ENCODE measurements at regions not wholly inside any gene's neighbourhood (a gene's known extent, or its start where the extent isn't known, plus 50 kb on each side); places are given as distances from the start of the nearest gene placed in this dataset.
A peak's percentile ranks its signal among the peaks of the same experiment; 100 is the strongest.
"Not testable (repeated sequence)": the region's sequence is repeated elsewhere in the genome, so short reads cannot be mapped to it uniquely, and the experiment has no call there.

DNA sequence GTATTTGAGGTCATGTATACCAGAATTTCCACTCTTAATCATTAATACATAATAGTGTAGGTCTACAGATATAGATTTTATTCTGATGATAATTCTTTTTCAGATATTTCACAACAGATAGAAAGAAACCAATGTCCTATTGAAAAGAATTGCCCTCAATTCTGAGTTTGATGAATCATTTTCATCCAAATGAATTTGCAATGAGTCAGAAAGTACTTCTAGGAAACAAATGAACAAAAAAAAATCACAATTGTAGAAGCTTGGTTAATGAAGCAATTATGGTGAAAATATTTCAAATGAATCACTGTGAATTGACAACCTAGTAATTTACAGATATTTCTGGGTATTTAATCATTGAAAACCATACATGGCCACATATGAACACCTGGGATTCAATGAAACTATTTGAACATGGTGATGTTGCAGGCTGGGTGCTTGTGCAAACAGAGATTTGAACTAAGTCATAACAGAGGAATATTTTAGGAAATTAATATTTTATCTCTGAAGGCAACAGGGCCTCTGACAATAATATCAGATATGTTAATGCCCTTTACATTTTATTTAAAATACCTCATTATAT lies 360.9 kb downstream of the SLITRK5 start (continued):
- no peak for TF ChIP-seq ZNF394 (tag by site-specific recombination; IDR thresholded peaks at IDR 0.05; ENCODE audit: borderline replicate concordance)

- POLR2A ChIA-PET; H3K27ac ChIP-seq (ENCODE audit: extremely low read depth, low read depth, low read length); H3K4me1 ChIP-seq (ENCODE audit: control insufficient read depth, insufficient read depth, low read length); H3K36me3 ChIP-seq (ENCODE audit: control insufficient read depth in 2 of 2, insufficient read depth in 1 of 2, low read length in 2 of 2); H3K9me3 ChIP-seq (ENCODE audit: control insufficient read depth, insufficient read depth, low read depth, low read length); CTCF ChIA-PET; H3K4me3 ChIP-seq (ENCODE audit: low read depth, low read length): not testable (repeated sequence)
- TF ChIP-seq REST (tag by site-specific recombination; IDR thresholded peaks at IDR 0.05), result peak; percentile 28; the same call in 1 of the 2 replicates
- peak; percentile 39; the same call in 1 of the 2 replicates for TF ChIP-seq ZNF140 (tag by site-specific recombination; IDR thresholded peaks at IDR 0.05)
- TF ChIP-seq ZNF394 (tag by site-specific recombination; IDR thresholded peaks at IDR 0.05; ENCODE audit: borderline replicate concordance), result peak; percentile 62; the same call in 1 of the 2 replicates
- peak; percentile 60 for TF ChIP-seq ZNF426 (tag by site-specific recombination; IDR thresholded peaks at IDR 0.05)
- peak; percentile 50 for TF ChIP-seq ZNF555 (tag by site-specific recombination; conservative IDR thresholded peaks at IDR 0.05)
- TF ChIP-seq ZNF623 (tag by site-specific recombination; IDR thresholded peaks at IDR 0.05), result peak; percentile 45; the same call in 1 of the 2 replicates
- 0 out of 2 replicates have a peak, but pooled peaks have one; percentile 6 for TF ChIP-seq ZNF654 (tag by site-specific recombination; IDR thresholded peaks at IDR 0.05; ENCODE audit: low read depth)
- TF ChIP-seq, protein P1, sequence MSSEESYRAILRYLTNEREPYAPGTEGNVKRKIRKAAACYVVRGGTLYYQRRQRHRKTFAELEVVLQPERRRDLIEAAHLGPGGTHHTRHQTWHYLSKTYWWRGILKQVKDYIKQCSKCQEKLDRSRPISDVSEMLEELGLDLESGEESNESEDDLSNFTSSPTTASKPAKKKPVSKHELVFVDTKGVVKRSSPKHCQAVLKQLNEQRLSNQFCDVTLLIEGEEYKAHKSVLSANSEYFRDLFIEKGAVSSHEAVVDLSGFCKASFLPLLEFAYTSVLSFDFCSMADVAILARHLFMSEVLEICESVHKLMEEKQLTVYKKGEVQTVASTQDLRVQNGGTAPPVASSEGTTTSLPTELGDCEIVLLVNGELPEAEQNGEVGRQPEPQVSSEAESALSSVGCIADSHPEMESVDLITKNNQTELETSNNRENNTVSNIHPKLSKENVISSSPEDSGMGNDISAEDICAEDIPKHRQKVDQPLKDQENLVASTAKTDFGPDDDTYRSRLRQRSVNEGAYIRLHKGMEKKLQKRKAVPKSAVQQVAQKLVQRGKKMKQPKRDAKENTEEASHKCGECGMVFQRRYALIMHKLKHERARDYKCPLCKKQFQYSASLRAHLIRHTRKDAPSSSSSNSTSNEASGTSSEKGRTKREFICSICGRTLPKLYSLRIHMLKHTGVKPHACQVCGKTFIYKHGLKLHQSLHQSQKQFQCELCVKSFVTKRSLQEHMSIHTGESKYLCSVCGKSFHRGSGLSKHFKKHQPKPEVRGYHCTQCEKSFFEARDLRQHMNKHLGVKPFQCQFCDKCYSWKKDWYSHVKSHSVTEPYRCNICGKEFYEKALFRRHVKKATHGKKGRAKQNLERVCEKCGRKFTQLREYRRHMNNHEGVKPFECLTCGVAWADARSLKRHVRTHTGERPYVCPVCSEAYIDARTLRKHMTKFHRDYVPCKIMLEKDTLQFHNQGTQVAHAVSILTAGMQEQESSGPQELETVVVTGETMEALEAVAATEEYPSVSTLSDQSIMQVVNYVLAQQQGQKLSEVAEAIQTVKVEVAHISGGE (tag by site-specific recombination; conservative IDR thresholded peaks at IDR 0.05; ENCODE audit: low read depth), result peak; percentile 57
- TF ChIP-seq, protein P2, sequence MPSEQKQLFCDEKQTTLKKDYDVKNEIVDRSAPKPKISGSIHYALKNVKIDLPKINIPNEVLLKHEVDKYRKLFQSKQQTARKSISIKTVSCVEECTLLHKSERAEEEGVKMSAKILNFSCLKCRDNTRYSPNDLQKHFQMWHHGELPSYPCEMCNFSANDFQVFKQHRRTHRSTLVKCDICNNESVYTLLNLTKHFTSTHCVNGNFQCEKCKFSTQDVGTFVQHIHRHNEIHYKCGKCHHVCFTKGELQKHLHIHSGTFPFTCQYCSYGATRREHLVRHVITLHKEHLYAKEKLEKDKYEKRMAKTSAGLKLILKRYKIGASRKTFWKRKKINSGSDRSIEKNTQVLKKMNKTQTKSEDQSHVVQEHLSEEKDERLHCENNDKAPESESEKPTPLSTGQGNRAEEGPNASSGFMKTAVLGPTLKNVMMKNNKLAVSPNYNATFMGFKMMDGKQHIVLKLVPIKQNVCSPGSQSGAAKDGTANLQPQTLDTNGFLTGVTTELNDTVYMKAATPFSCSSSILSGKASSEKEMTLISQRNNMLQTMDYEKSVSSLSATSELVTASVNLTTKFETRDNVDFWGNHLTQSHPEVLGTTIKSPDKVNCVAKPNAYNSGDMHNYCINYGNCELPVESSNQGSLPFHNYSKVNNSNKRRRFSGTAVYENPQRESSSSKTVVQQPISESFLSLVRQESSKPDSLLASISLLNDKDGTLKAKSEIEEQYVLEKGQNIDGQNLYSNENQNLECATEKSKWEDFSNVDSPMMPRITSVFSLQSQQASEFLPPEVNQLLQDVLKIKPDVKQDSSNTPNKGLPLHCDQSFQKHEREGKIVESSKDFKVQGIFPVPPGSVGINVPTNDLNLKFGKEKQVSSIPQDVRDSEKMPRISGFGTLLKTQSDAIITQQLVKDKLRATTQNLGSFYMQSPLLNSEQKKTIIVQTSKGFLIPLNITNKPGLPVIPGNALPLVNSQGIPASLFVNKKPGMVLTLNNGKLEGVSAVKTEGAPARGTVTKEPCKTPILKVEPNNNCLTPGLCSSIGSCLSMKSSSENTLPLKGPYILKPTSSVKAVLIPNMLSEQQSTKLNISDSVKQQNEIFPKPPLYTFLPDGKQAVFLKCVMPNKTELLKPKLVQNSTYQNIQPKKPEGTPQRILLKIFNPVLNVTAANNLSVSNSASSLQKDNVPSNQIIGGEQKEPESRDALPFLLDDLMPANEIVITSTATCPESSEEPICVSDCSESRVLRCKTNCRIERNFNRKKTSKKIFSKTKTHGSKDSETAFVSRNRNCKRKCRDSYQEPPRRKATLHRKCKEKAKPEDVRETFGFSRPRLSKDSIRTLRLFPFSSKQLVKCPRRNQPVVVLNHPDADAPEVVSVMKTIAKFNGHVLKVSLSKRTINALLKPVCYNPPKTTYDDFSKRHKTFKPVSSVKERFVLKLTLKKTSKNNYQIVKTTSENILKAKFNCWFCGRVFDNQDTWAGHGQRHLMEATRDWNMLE (tag by site-specific recombination; conservative IDR thresholded peaks at IDR 0.05; ENCODE audit: low read depth), result peak; percentile 66; the same call in 1 of the 2 replicates
- TF ChIP-seq ZNF558 (tag by site-specific recombination; IDR thresholded peaks at IDR 0.05), result 0 out of 2 replicates have a peak, but pooled peaks have one; percentile 28
- TF ChIP-seq ZBTB8A (tag by site-specific recombination; IDR thresholded peaks at IDR 0.05), result peak; percentile 55; the same call in 1 of the 2 replicates
These were observed 365.0 kb downstream of the SLITRK5 start for GRCh38 chr13:88036205-88036604.

Measured in HEK293 (cell line).